ENCODE measurements at regions not wholly inside any gene's neighbourhood (a gene's known extent, or its start where the extent isn't known, plus 50 kb on each side); places are given as distances from the start of the nearest gene placed in this dataset.
"Not testable (repeated sequence)": the region's sequence is repeated elsewhere in the genome, so short reads cannot be mapped to it uniquely, and the experiment has no call there.

GRCh38 chr5:36462295-36463021 lies 143.9 kb upstream of the SLC1A3 start:
- H3K27me3 Mint-ChIP-seq = no peaks in the 10 kb centered on the region
- no peak overlapping the region for H3K27ac Mint-ChIP-seq
- H3K9me3 Mint-ChIP-seq = peaks cover 9% of the 10 kb centered on the region
- H3K4me1 Mint-ChIP-seq (ENCODE audit: unreplicated experiment) = peaks cover 16% of the 10 kb centered on the region
- TF ChIP-seq, protein P1, sequence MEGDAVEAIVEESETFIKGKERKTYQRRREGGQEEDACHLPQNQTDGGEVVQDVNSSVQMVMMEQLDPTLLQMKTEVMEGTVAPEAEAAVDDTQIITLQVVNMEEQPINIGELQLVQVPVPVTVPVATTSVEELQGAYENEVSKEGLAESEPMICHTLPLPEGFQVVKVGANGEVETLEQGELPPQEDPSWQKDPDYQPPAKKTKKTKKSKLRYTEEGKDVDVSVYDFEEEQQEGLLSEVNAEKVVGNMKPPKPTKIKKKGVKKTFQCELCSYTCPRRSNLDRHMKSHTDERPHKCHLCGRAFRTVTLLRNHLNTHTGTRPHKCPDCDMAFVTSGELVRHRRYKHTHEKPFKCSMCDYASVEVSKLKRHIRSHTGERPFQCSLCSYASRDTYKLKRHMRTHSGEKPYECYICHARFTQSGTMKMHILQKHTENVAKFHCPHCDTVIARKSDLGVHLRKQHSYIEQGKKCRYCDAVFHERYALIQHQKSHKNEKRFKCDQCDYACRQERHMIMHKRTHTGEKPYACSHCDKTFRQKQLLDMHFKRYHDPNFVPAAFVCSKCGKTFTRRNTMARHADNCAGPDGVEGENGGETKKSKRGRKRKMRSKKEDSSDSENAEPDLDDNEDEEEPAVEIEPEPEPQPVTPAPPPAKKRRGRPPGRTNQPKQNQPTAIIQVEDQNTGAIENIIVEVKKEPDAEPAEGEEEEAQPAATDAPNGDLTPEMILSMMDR (conservative IDR thresholded peaks at IDR 0.05) = no peak
- no peak overlapping the region for H3K4me3 Mint-ChIP-seq
- H3K36me3 Mint-ChIP-seq = no peaks in the 10 kb centered on the region
- no peak for DNase-seq (ENCODE audit: extremely low spot score, unreplicated experiment)

- H3K9me3 Mint-ChIP-seq; H3K4me3 Mint-ChIP-seq; H3K27ac Mint-ChIP-seq; H3K36me3 Mint-ChIP-seq; H3K4me1 Mint-ChIP-seq (ENCODE audit: unreplicated experiment); DNase-seq (ENCODE audit: extremely low spot score, unreplicated experiment); H3K27me3 Mint-ChIP-seq: not testable (repeated sequence)
Measured at GRCh38 chr5:36475942-36476341, 130.5 kb upstream of the SLC1A3 start.

DNA sequence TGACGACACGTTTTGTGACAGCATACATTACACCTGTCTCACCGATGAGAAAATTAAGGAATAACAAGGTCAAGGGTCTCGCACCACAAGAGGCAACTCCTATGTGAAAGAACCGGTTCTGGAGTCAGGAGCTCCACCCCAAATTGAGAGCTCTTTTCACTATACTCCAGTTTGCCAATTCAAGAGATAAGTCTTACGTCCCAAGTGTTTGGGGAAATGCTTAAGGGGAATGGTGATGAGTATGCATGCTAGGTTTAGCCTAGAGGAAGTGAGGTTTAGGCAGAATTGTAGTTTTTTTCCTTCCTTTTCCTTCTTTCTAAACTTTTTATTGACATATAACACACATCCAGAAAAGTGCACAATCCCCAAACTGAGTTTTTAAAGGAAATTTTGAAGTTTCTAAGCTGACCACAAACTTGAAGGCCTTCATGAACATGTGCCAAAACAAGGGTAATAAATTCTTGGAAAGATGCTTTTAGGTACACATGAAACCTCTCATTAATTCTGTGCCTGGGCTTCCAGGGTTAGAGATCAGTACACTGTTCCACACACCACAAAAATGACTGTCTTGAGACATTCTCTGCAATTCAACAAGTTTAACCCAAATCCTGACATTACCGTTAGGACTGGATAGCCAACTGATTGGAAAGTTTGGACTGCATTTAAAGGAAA lies 127.6 kb upstream of the SLC1A3 start:
- DNase-seq (ENCODE audit: extremely low spot score, unreplicated experiment) = no peak
- no peaks in the 10 kb centered on the region for H3K36me3 Mint-ChIP-seq
- no peaks in the 10 kb centered on the region for H3K9me3 Mint-ChIP-seq
- H3K4me1 Mint-ChIP-seq (ENCODE audit: unreplicated experiment) = peaks cover 9% of the 10 kb centered on the region
- TF ChIP-seq, protein P1 (conservative IDR thresholded peaks at IDR 0.05) = no peak
- no peak overlapping the region for H3K4me3 Mint-ChIP-seq
- H3K27ac Mint-ChIP-seq = no peak overlapping the region
- no peaks in the 10 kb centered on the region for H3K27me3 Mint-ChIP-seq

DNA sequence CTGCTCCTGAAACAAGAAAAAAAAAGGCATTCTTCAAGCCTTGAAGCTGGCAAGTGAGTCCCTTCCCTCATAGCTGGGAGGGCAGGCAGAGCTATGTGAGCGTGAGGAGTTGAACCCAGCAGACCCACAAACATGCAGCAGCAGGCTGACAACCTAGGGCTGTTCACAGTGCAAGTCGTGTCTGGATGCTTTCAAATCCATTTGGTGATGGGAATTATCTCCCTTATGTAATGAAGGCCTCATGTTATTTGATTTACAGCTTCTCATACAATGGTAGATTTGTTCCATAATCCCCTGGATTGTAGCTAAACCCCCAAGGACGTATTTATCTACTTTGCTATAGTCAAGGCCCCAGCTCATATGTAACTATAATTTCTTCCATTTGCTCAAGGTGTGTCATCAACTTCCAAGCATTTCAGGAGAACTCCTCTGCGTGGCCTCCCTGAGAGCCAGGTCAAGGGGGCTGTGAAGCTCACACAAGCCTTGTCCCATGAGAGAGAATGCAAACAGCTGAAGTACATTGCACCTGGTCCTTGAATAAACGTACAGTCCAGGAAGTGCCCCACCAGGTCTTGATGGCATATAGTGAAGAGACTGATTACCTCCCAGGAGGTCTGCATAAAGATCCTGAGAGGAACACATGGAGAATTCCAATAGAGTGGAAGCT lies 124.8 kb upstream of the SLC1A3 start:
- H3K4me1 Mint-ChIP-seq (ENCODE audit: unreplicated experiment) = peaks cover 9% of the 10 kb centered on the region
- DNase-seq (ENCODE audit: extremely low spot score, unreplicated experiment) = no peak
- TF ChIP-seq, protein P1 (conservative IDR thresholded peaks at IDR 0.05) = no peak
- H3K27ac Mint-ChIP-seq = peak overlapping the region; percentile 35
- no peaks in the 10 kb centered on the region for H3K36me3 Mint-ChIP-seq
- no peaks in the 10 kb centered on the region for H3K27me3 Mint-ChIP-seq
- no peak overlapping the region for H3K4me3 Mint-ChIP-seq
- H3K9me3 Mint-ChIP-seq = no peaks in the 10 kb centered on the region

GRCh38 chr5:36482812-36483211 lies 123.6 kb upstream of the SLC1A3 start:
- TF ChIP-seq, protein P1 (conservative IDR thresholded peaks at IDR 0.05) = no peak
- Mint-ChIP-seq H3K36me3 (no peaks in the 10 kb centered on the region), H3K27ac (no peak overlapping the region), H3K4me1 (ENCODE audit: unreplicated experiment) (peaks cover 9% of the 10 kb centered on the region), H3K4me3 (no peak overlapping the region), H3K27me3 (no peaks in the 10 kb centered on the region), H3K9me3 (no peaks in the 10 kb centered on the region)
- DNase-seq (ENCODE audit: extremely low spot score, unreplicated experiment) = no peak

DNA sequence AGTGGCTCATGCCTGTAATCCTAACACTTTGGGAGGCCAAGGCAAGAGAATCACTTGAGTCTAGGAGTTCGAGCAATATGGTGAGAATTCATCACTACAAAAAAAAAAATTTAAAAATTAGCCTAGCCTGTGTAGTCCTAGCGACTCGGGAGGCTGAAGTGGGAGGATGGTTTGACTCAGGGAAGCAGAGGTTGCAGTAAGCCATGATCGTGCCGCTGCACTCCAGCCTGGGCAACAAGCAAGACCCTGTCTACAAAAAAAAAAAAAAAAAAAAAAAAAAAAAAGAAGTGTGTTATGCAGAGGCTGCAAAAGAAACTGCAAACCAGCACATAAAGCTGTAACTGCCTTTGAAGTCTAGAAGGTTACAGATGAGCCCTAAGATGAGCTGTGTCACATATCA lies 116.9 kb upstream of the SLC1A3 start:
- DNase-seq (ENCODE audit: extremely low spot score, unreplicated experiment) = no peak
- H3K36me3 Mint-ChIP-seq = no peaks in the 10 kb centered on the region
- H3K4me1 Mint-ChIP-seq (ENCODE audit: unreplicated experiment) = peaks cover under 1% of the 10 kb centered on the region
- H3K27me3 Mint-ChIP-seq = no peaks in the 10 kb centered on the region
- no peak overlapping the region for H3K27ac Mint-ChIP-seq
- H3K9me3 Mint-ChIP-seq = no peaks in the 10 kb centered on the region
- TF ChIP-seq, protein P1 (conservative IDR thresholded peaks at IDR 0.05) = no peak
- H3K4me3 Mint-ChIP-seq = no peak overlapping the region

Measured in type B pancreatic cell (in vitro differentiated cells).